ENCODE measurements at regions not wholly inside any gene's neighbourhood (a gene's known extent, or its start where the extent isn't known, plus 50 kb on each side); places are given as distances from the start of the nearest gene placed in this dataset.

DNA sequence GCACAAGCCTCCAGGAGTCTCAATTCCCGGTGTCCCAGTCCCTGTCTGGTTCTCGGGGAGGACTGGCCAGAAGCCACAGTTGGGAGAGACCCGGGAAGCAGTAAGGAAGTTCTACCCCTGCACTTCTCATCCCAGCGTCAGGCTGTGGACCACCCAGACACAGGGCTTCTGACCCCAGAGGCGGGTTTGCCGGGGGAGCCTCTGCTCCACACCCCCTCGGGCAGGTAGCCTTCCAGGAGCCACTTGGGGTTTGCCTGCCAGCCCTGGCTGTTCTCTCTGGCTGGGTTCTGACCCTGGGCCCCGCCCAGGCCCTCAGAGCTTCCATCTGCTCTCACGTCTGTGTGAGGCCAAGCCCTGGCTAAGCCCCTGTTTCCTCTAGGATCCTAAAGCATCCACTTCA, 94.4 kb upstream of the GPC1 start:
- Histone ChIP-seq H3K27me3 (replicated peaks; ENCODE audit: insufficient read depth) (peaks cover 12% of the 10 kb centered on the region; the same call in 1 of the 2 replicates), H3K4me2 (ENCODE audit: unreplicated experiment) (no peak overlapping the region), H3K4me3 (no peak overlapping the region), H3K36me3 (ENCODE audit: low read depth) (no peaks in the 10 kb centered on the region), H3K9me3 (ENCODE audit: low read depth) (no peaks in the 10 kb centered on the region), H4K20me1 (ENCODE audit: insufficient read depth) (no peaks in the 10 kb centered on the region), H3K27ac (no peak overlapping the region), H3F3A (ENCODE audit: insufficient read depth) (no peaks in the 10 kb centered on the region), H2AFZ (no peak overlapping the region), H3K79me2 (ENCODE audit: insufficient read depth) (no peaks in the 10 kb centered on the region), H3K9me2 (ENCODE audit: insufficient read depth) (no peaks in the 10 kb centered on the region), H3K9ac (no peak overlapping the region), H3K4me1 (ENCODE audit: insufficient read depth) (no peaks in the 10 kb centered on the region)
- TF ChIP-seq EZH2 (IDR thresholded peaks at IDR 0.05; ENCODE audit: insufficient read depth, poor library complexity, severe bottlenecking), result no peak
- no peak for TF ChIP-seq EZH2phosphoT487 (IDR thresholded peaks at IDR 0.05; ENCODE audit: insufficient read depth, low read depth)
- WGBS, 2 experiments (ENCODE audit: low coverage in 1 of 2, low lambda C conversion rate in 2 of 2, missing lambda C conversion rate in 2 of 2), result 22 to 27% methylated on average over 9 of the region's 9 CpGs
- DNase-seq, result no peak
- in situ Hi-C loops (cut with MboI), result no loop called here

DNA sequence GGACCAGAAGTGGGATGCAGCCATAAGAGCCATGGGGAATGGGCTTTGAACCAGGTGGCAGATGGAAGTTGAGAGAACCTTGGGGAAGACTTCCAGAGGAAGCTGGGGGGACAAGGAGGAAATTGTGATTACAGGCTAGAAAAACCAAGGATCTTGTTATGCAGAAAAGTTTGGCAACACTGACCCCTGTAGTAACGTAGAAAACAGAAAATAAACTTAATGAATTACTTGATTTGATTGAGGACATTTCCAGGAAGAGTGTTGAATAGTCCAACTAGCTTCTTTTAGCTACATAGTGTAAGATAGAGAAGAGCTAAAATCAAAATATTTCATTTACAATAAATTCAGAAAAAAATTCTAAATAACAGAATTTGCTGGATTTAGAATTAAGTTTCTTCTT, 91.9 kb upstream of the GPC1 start:
- Histone ChIP-seq H3K9ac (no peak overlapping the region), H3F3A (ENCODE audit: insufficient read depth) (no peaks in the 10 kb centered on the region), H4K20me1 (ENCODE audit: insufficient read depth) (no peaks in the 10 kb centered on the region), H3K4me3 (no peak overlapping the region), H3K36me3 (ENCODE audit: low read depth) (no peaks in the 10 kb centered on the region), H3K9me3 (ENCODE audit: low read depth) (no peaks in the 10 kb centered on the region), H3K4me2 (ENCODE audit: unreplicated experiment) (no peak overlapping the region), H3K9me2 (ENCODE audit: insufficient read depth) (no peaks in the 10 kb centered on the region), H3K27ac (no peak overlapping the region), H3K27me3 (replicated peaks; ENCODE audit: insufficient read depth) (peaks cover 18% of the 10 kb centered on the region), H2AFZ (no peak overlapping the region), H3K79me2 (ENCODE audit: insufficient read depth) (no peaks in the 10 kb centered on the region), H3K4me1 (ENCODE audit: insufficient read depth) (no peaks in the 10 kb centered on the region)
- in situ Hi-C loops (cut with MboI), result no loop called here
- 6 to 7% methylated on average over 1 of the region's 1 CpG for WGBS, 2 experiments (ENCODE audit: low coverage in 1 of 2, low lambda C conversion rate in 2 of 2, missing lambda C conversion rate in 2 of 2)
- no peak for TF ChIP-seq EZH2phosphoT487 (IDR thresholded peaks at IDR 0.05; ENCODE audit: insufficient read depth, low read depth)
- no peak for TF ChIP-seq EZH2 (IDR thresholded peaks at IDR 0.05; ENCODE audit: insufficient read depth, poor library complexity, severe bottlenecking)
- DNase-seq, result no peak

GRCh38 chr2:240344904-240345303, 90.6 kb upstream of the GPC1 start:
- Histone ChIP-seq H3K9ac (no peak overlapping the region), H2AFZ (no peak overlapping the region), H3K79me2 (ENCODE audit: insufficient read depth) (no peaks in the 10 kb centered on the region), H3F3A (ENCODE audit: insufficient read depth) (no peaks in the 10 kb centered on the region), H3K36me3 (ENCODE audit: low read depth) (no peaks in the 10 kb centered on the region), H3K4me2 (ENCODE audit: unreplicated experiment) (no peak overlapping the region), H3K27me3 (replicated peaks; ENCODE audit: insufficient read depth) (peaks cover 22% of the 10 kb centered on the region), H3K4me3 (no peak overlapping the region), H3K4me1 (ENCODE audit: insufficient read depth) (no peaks in the 10 kb centered on the region), H4K20me1 (ENCODE audit: insufficient read depth) (no peaks in the 10 kb centered on the region), H3K27ac (no peak overlapping the region), H3K9me3 (ENCODE audit: low read depth) (no peaks in the 10 kb centered on the region), H3K9me2 (ENCODE audit: insufficient read depth) (no peaks in the 10 kb centered on the region)
- in situ Hi-C loops (cut with MboI), result no loop called here
- DNase-seq, result no peak
- TF ChIP-seq EZH2phosphoT487 (IDR thresholded peaks at IDR 0.05; ENCODE audit: insufficient read depth, low read depth), result no peak
- WGBS, 2 experiments (ENCODE audit: low coverage in 1 of 2, low lambda C conversion rate in 2 of 2, missing lambda C conversion rate in 2 of 2), result 34 to 50% methylated on average over 4 of the region's 4 CpGs

DNA sequence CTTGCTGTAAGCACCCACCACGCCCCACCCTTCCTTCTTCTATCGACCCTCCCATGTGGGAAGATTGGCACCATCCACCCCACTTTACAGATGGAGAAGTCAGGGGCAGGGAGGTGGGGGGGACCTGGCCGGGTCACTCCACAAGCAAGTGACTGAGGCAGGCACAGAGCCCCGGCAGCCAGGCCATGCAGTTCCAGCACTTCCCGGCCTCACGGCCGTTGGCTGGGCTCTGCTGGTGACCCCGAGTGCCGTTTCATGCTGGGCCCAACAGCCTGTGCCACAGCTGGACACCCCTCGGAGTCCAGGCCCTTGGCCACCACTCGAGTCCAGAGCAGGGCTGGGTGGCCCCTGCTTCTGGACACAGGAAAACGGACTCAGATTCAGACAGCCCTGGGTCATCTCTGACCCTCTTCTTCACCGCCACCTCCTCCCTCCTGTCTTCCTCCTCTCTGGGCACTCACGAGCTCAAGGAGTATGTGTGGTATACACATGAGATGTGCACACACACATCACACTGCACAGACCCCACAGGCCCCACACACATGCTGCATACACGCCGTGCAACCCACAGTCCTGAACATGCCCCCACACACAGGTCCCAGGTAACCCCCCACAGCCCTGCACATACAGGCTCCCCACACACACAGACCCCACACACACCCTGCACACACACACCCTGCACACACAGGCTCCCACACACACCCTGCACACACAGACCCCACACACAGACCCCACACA, 89.3 kb upstream of the GPC1 start:
- Histone ChIP-seq H3K27me3 (replicated peaks; ENCODE audit: insufficient read depth) (peaks cover 30% of the 10 kb centered on the region), H4K20me1 (ENCODE audit: insufficient read depth) (no peaks in the 10 kb centered on the region), H3K4me3 (no peak overlapping the region), H3K79me2 (ENCODE audit: insufficient read depth) (no peaks in the 10 kb centered on the region), H3K4me1 (ENCODE audit: insufficient read depth) (no peaks in the 10 kb centered on the region), H2AFZ (no peak overlapping the region), H3K9ac (no peak overlapping the region), H3K36me3 (ENCODE audit: low read depth) (no peaks in the 10 kb centered on the region), H3F3A (ENCODE audit: insufficient read depth) (no peaks in the 10 kb centered on the region), H3K9me2 (ENCODE audit: insufficient read depth) (no peaks in the 10 kb centered on the region), H3K9me3 (ENCODE audit: low read depth) (no peaks in the 10 kb centered on the region), H3K27ac (no peak overlapping the region), H3K4me2 (ENCODE audit: unreplicated experiment) (no peak overlapping the region)
- TF ChIP-seq EZH2 (IDR thresholded peaks at IDR 0.05; ENCODE audit: insufficient read depth, poor library complexity, severe bottlenecking) (no peak), EZH2phosphoT487 (IDR thresholded peaks at IDR 0.05; ENCODE audit: insufficient read depth, low read depth) (no peak)
- WGBS, 2 experiments (ENCODE audit: low coverage in 1 of 2, low lambda C conversion rate in 2 of 2, missing lambda C conversion rate in 2 of 2), result 50 to 56% methylated on average over 12 to 16 of the region's 16 CpGs
- in situ Hi-C loops (cut with MboI), result no loop called here
- no peak for DNase-seq

Measured in GM23248 (cell line).